Gastroesophageal sphincter (tissue), 4 donors: ENCODE measurements at regions not wholly inside any gene's neighbourhood (a gene's known extent, or its start where the extent isn't known, plus 50 kb on each side); places are given as distances from the start of the nearest gene placed in this dataset.

Source experiments
- ATAC-seq: fragments of 150-250 bp; one replicate; pipeline ENCODE4 v1.9.1; 2016; ENCODE audit warnings: mild to moderate bottlenecking, moderate library complexity
- H3K27ac ChIP-seq, 4 donors: fragments of 200-600 bp; sonication (generic) in 3 of 4; 1 replicate in 3 of 4; 2 replicates in 1 of 4; pipeline ENCODE4 v1.5.1; 2016 to 2019
- H3K27me3 ChIP-seq: fragments of 200-600 bp; sonication (generic); one replicate; pipeline ENCODE4 v1.5.1; 2019
- H3K36me3 ChIP-seq, 2 donors: fragments of 200-600 bp; sonication (generic); one replicate each; pipeline ENCODE4 v1.5.1; 2019; ENCODE audit warnings: control low read depth in 1 of 2
- H3K4me1 ChIP-seq, 3 donors: fragments of 200-600 bp; sonication (generic); 1 replicate in 2 of 3; 2 replicates in 1 of 3; pipeline ENCODE4 v1.5.1; 2016 to 2019; ENCODE audit warnings: control low read depth in 2 of 3
- H3K4me3 ChIP-seq, 2 donors: fragments of 200-600 bp; sonication (generic); one replicate each; pipeline ENCODE4 v1.5.1; 2019; ENCODE audit warnings: mild to moderate bottlenecking in 1 of 2, moderate library complexity in 1 of 2
- H3K9me3 ChIP-seq, 3 donors: fragments of 200-600 bp; sonication (generic); one replicate each; pipeline ENCODE4 v1.5.1; 2017 to 2019; ENCODE audit warnings: control low read depth in 2 of 3
- CTCF ChIP-seq, 4 experiments: fragments of 200-600 bp in 2 of 4; fragments of 450-650 bp in 2 of 4; sonication (generic) in 1 of 4; IDR thresholded peaks; one replicate each; pipeline ENCODE4 v1.5.1; 2017 to 2019; ENCODE audit warnings: antibody characterized with exemption in 4 of 4, mild to moderate bottlenecking in 2 of 4, moderate library complexity in 2 of 4
- EP300 ChIP-seq: sonication (generic); formaldehyde crosslinking; IDR thresholded peaks from one replicate; pipeline ENCODE4 v1.6.1; 2017; ENCODE audit warnings: antibody characterized with exemption, mild to moderate bottlenecking
- POLR2A ChIP-seq, 2 donors: fragments of 450-650 bp; IDR thresholded peaks; one replicate each; pipeline ENCODE4 v1.6.1; 2017; ENCODE audit warnings: antibody characterized with exemption in 2 of 2, mild to moderate bottlenecking in 2 of 2, moderate library complexity in 1 of 2
- POLR2AphosphoS5 ChIP-seq: sonication (generic); formaldehyde crosslinking; IDR thresholded peaks from one replicate; pipeline ENCODE4 v1.6.1; 2017; ENCODE audit warnings: antibody characterized with exemption
- WGBS, 2 donors: methylation state at CpG; one replicate each; pipeline ENCODE4 v1.1.5; 2018; ENCODE audit warnings: low coverage in 1 of 2; 5-methylcytosine and 5-hydroxymethylcytosine counted together

- TF ChIP-seq POLR2AphosphoS5 (no peak), POLR2A (IDR thresholded peaks at IDR 0.05) (no peak), CTCF (IDR thresholded peaks at IDR 0.05) (no peak), EP300 (no peak)
- no peaks in the 10 kb centered on the region for H3K9me3 ChIP-seq
- H3K27ac ChIP-seq = no peak overlapping the region
- 83 to 88% methylated on average over 4 to 6 of the region's 6 CpGs for WGBS, 2 donors
- ATAC-seq = no peak
- H3K4me1 ChIP-seq = peaks cover 0 to 6% (median 0%) of the 10 kb centered on the region in 3 donors
- no peaks in the 10 kb centered on the region for H3K27me3 ChIP-seq
- no peaks in the 10 kb centered on the region for H3K36me3 ChIP-seq
- no peak overlapping the region for H3K4me3 ChIP-seq
Observed at GRCh38 chr18:26648509-26649192, 100.3 kb upstream of the KCTD1 start.

- no peak for ATAC-seq
- H3K4me3 ChIP-seq = no peak overlapping the region
- TF ChIP-seq EP300 (no peak), POLR2A (IDR thresholded peaks at IDR 0.05) (no peak), CTCF (IDR thresholded peaks at IDR 0.05) (no peak), POLR2AphosphoS5 (no peak)
- no peak overlapping the region for H3K27ac ChIP-seq
- WGBS, 2 donors = 76% methylated on average over 4 of the region's 4 CpGs; no CpG with 5 or more reads in 1 of the 2 donors
- peaks cover 0 to 6% (median 0%) of the 10 kb centered on the region in 3 donors for H3K4me1 ChIP-seq
- H3K27me3 ChIP-seq = no peaks in the 10 kb centered on the region
- no peaks in the 10 kb centered on the region for H3K9me3 ChIP-seq
- no peaks in the 10 kb centered on the region for H3K36me3 ChIP-seq
Observed at GRCh38 chr18:26646901-26647300, 98.5 kb upstream of the KCTD1 start.

- H3K27ac ChIP-seq = no peak overlapping the region
- WGBS, 2 donors = 72 to 78% methylated on average over 6 to 12 of the region's 14 CpGs
- ATAC-seq = no peak
Observed at GRCh38 chr18:26642440-26643348, 94.3 kb upstream of the KCTD1 start.

GRCh38 chr18:26640541-26640940 lies 92.2 kb upstream of the KCTD1 start:
- no peaks in the 10 kb centered on the region for H3K27me3 ChIP-seq
- TF ChIP-seq CTCF (IDR thresholded peaks at IDR 0.05) (no peak), EP300 (no peak), POLR2AphosphoS5 (no peak), POLR2A (IDR thresholded peaks at IDR 0.05) (no peak)
- H3K36me3 ChIP-seq = no peaks in the 10 kb centered on the region
- H3K4me3 ChIP-seq = no peak overlapping the region
- ATAC-seq = no peak
- H3K27ac ChIP-seq = no peak overlapping the region
- H3K4me1 ChIP-seq = no peaks in the 10 kb centered on the region
- WGBS, 2 donors = 86 to 96% methylated on average over 4 to 5 of the region's 5 CpGs
- H3K9me3 ChIP-seq = no peaks in the 10 kb centered on the region

More at GRCh38 chr18:26642440-26643348, 94.3 kb upstream of the KCTD1 start:
- no peaks in the 10 kb centered on the region for H3K4me1 ChIP-seq
- H3K36me3 ChIP-seq = no peaks in the 10 kb centered on the region
- H3K27me3 ChIP-seq = no peaks in the 10 kb centered on the region
- no peak overlapping the region for H3K4me3 ChIP-seq
- TF ChIP-seq CTCF (IDR thresholded peaks at IDR 0.05) = no peak
- TF ChIP-seq POLR2A (IDR thresholded peaks at IDR 0.05) = no peak
- no peak for TF ChIP-seq EP300
- no peak for TF ChIP-seq POLR2AphosphoS5
- H3K9me3 ChIP-seq = no peaks in the 10 kb centered on the region
